Mucosa of descending colon (tissue), 3 donors: ENCODE measurements at regions not wholly inside any gene's neighbourhood (a gene's known extent, or its start where the extent isn't known, plus 50 kb on each side); places are given as distances from the start of the nearest gene placed in this dataset.

Source experiments
- ATAC-seq: fragments of 200-7000 bp; cut with Tn5 transposase; one replicate; pipeline ENCODE4 v1.9.1; 2020; ENCODE audit warnings: mild to moderate bottlenecking, moderate library complexity
- DNase-seq, 3 donors: peaks; one replicate each; pipeline ENCODE4 v3.0.0-alpha.2; 2020
- H3K36me3 ChIP-seq: fragments of 200-600 bp; one replicate; pipeline ENCODE4 v1.8.0; 2021; ENCODE audit warnings: low read depth, mild to moderate bottlenecking
- H3K4me1 ChIP-seq: fragments of 200-600 bp; one replicate; pipeline ENCODE4 v1.8.0; 2021; ENCODE audit warnings: low read depth, mild to moderate bottlenecking
- H3K4me3 ChIP-seq: fragments of 200-600 bp; one replicate; pipeline ENCODE4 v1.8.0; 2021; ENCODE audit warnings: mild to moderate bottlenecking
- H3K9me3 ChIP-seq: fragments of 200-600 bp; one replicate; pipeline ENCODE4 v1.8.0; 2021; ENCODE audit warnings: mild to moderate bottlenecking
- CTCF ChIP-seq: fragments of 200-600 bp; IDR thresholded peaks from one replicate; pipeline ENCODE4 v1.8.0; 2022; ENCODE audit warnings: antibody characterized with exemption, mild to moderate bottlenecking
- intact Hi-C, 2 donors: fragments of 100-400 bp; cut with DNase I in 1 of 2; cut with micrococcal nuclease in 1 of 2; formaldehyde crosslinking; loops; one replicate each; pipeline versions ENCODE4 v1.11.0 to v1.11.1; 2022; cut with DNase I, micrococcal nuclease
- donor health status: DM: no; HTN: no; CAD: no; lungs with moderate emphysema.
- donor health status: DM: no; HTN: no; CAD: no.
- donor health status: DM: no; HTN: yes; CAD: no.

- TF ChIP-seq CTCF, result no peak
- H3K9me3 ChIP-seq, result no peaks in the 10 kb centered on the region
- DNase-seq, result no peak
Measured at GRCh38 chr2:239459056-239459455, 58.2 kb upstream of the HDAC4 start.

GRCh38 chr2:239457586-239458445, 57.0 kb upstream of the HDAC4 start:
- DNase-seq, result no peak
- no peak for TF ChIP-seq CTCF
- H3K9me3 ChIP-seq, result no peaks in the 10 kb centered on the region
- H3K36me3 ChIP-seq, result no peaks in the 10 kb centered on the region
- H3K4me1 ChIP-seq, result no peaks in the 10 kb centered on the region
- intact Hi-C loops, result no loop called here
- no peak overlapping the region for H3K4me3 ChIP-seq
- ATAC-seq, result no peak

More at GRCh38 chr2:239459056-239459455, 58.2 kb upstream of the HDAC4 start:
- H3K4me3 ChIP-seq, result no peak overlapping the region
- H3K4me1 ChIP-seq, result no peaks in the 10 kb centered on the region
- ATAC-seq, result no peak
- intact Hi-C loops, result no loop called here
- no peaks in the 10 kb centered on the region for H3K36me3 ChIP-seq

GRCh38 chr2:239456940-239457339, 56.1 kb upstream of the HDAC4 start:
- Histone ChIP-seq H3K4me3 (no peak overlapping the region), H3K4me1 (no peaks in the 10 kb centered on the region), H3K36me3 (no peaks in the 10 kb centered on the region), H3K9me3 (peaks cover 1% of the 10 kb centered on the region)
- ATAC-seq (no peak), DNase-seq (no peak)
- TF ChIP-seq CTCF, result no peak
- intact Hi-C loops, result no loop called here

GRCh38 chr2:239455436-239456203, 54.8 kb upstream of the HDAC4 start:
- H3K4me3 ChIP-seq, result no peak overlapping the region
- no peaks in the 10 kb centered on the region for H3K36me3 ChIP-seq
- no peak for DNase-seq
- H3K9me3 ChIP-seq, result peaks cover 3% of the 10 kb centered on the region
- no peak for ATAC-seq
- TF ChIP-seq CTCF, result no peak
- intact Hi-C loops, result no loop called here
- H3K4me1 ChIP-seq, result no peaks in the 10 kb centered on the region

GRCh38 chr2:239454507-239454906, 53.7 kb upstream of the HDAC4 start:
- peaks cover 3% of the 10 kb centered on the region for H3K9me3 ChIP-seq
- TF ChIP-seq CTCF, result no peak
- no peak for DNase-seq
- intact Hi-C loops, result no loop called here
- no peaks in the 10 kb centered on the region for H3K36me3 ChIP-seq
- H3K4me3 ChIP-seq, result no peak overlapping the region
- ATAC-seq, result no peak
- H3K4me1 ChIP-seq, result no peaks in the 10 kb centered on the region
